RWPE1 (cell line): ENCODE measurements at regions not wholly inside any gene's neighbourhood (a gene's known extent, or its start where the extent isn't known, plus 50 kb on each side); places are given as distances from the start of the nearest gene placed in this dataset.
A peak's percentile ranks its signal among the peaks of the same experiment; 100 is the strongest.
"Not testable (repeated sequence)": the region's sequence is repeated elsewhere in the genome, so short reads cannot be mapped to it uniquely, and the experiment has no call there.

Experiments
- CTCF ChIA-PET: fragments of 350-600 bp; sonication (Branson Sonifier 250); formaldehyde crosslinking; extraction: SDS; loops from one replicate; lab custom pipeline; 2021; lab: Yijun Ruan, JAX
- POLR2A ChIA-PET: fragments of 400-600 bp; formaldehyde crosslinking; extraction: SDS; loops from one replicate; lab custom pipeline; 2020; ENCODE audit warnings: antibody characterized with exemption; ENCODE audit not compliant: low non-redundant PET; lab: Yijun Ruan, JAX
- DNase-seq: peaks from one replicate; pipeline ENCODE4 v3.0.0; 2012; ENCODE audit warnings: low spot score
- H3K27ac ChIP-seq: fragments of 450-650 bp; 2 replicates; pipeline ENCODE4 v1.5.1; 2017
- CTCF ChIP-seq: fragments of 450-650 bp; conservative IDR thresholded peaks from 2 replicates; pipeline ENCODE4 v1.5.1; 2017; ENCODE audit warnings: low read depth, mild to moderate bottlenecking

DNA sequence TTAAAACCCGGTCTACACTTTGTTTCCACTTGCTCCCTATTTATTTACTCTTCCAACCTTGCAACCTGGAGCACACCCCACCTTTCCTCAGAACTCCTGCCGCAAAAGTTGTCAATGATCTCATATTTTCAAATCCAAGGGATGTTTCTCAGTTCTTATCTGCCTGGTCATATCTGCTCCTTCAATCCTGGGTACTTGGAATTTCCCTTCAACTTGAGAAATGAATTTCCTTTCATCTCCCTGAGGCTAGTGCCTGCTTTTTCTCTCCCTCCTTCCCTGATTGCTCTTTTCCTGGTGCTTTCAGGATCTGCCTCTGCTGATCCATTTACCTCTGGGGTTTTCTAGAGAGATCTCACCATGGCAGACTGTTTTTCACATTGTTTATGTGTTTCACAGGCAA lies 154.8 kb upstream of the IRS2 start:
- DNase-seq = no peak
- ChIA-PET CTCF (no interaction called here), POLR2A (no interaction called here)
- no peak overlapping the region for H3K27ac ChIP-seq
- no peak for TF ChIP-seq CTCF

- ChIA-PET POLR2A (no interaction called here), CTCF (no interaction called here)
- no peak for DNase-seq
- H3K27ac ChIP-seq = no peak overlapping the region
- no peak for TF ChIP-seq CTCF
Observed at GRCh38 chr13:109940637-109941036, 154.3 kb upstream of the IRS2 start.

DNA sequence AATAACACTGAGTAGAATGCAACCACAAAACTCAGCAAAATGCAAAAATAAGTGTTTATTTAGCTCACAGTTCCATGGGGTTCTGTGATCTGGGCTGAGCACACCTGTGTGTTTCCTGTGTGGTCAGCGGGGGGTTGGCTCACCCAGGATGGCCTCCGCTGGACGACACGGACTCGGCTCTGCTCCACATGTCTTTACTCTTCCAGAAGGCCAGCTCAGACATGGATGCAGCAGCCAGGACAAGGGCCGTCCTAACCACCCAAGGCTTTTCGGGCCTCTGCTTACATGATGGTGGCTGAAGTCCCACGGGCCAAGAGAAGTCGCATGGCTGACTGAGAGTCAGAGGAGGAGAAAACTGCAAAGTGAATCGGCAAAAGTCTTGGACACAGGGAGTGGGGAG lies 153.5 kb upstream of the IRS2 start:
- H3K27ac ChIP-seq = no peak overlapping the region
- no peak for TF ChIP-seq CTCF
- no peak for DNase-seq
- CTCF ChIA-PET = no interaction called here
- POLR2A ChIA-PET = no interaction called here

DNA sequence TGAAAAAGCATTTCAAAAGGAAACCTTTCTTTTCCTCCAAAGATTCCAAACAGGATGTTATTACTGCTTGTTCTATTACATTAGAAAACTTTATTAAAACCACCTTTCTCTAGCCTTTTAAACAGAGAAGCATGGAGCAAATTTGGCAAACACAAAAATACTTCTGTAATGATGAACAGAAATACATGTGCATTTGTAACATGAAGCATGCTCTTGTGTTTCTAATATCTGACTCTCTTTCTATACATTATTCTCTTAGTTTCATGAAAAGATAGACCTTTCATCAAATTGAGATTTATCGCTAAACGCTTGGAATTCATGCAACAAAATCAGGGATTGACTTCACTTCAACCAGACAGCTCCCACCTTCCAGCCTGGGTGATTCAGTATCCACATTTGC lies 152.8 kb upstream of the IRS2 start:
- ChIA-PET CTCF (no interaction called here), POLR2A (no interaction called here)
- no peak for TF ChIP-seq CTCF
- no peak for DNase-seq
- no peak overlapping the region for H3K27ac ChIP-seq

- peak overlapping the region; percentile 64 for H3K27ac ChIP-seq
- CTCF ChIA-PET = no interaction called here
- peak; percentile 41 for DNase-seq
- no peak for TF ChIP-seq CTCF
- POLR2A ChIA-PET = no interaction called here
Observed at GRCh38 chr13:109938255-109938936, 152.0 kb upstream of the IRS2 start.

- CTCF ChIA-PET, DNase-seq, POLR2A ChIA-PET, H3K27ac ChIP-seq: not testable (repeated sequence)
Observed at GRCh38 chr13:109934520-109934919, 148.1 kb upstream of the IRS2 start.

GRCh38 chr13:109933476-109933875 lies 147.1 kb upstream of the IRS2 start:
- no peak for TF ChIP-seq CTCF
- H3K27ac ChIP-seq = no peak overlapping the region
- ChIA-PET CTCF (no interaction called here), POLR2A (no interaction called here)
- no peak for DNase-seq
